SK-N-SH treated with all-trans-retinoic acid at 6 μM for 48 hours (cell line): ENCODE measurements at regions not wholly inside any gene's neighbourhood (a gene's known extent, or its start where the extent isn't known, plus 50 kb on each side); places are given as distances from the start of the nearest gene placed in this dataset.
"Not testable (repeated sequence)": the region's sequence is repeated elsewhere in the genome, so short reads cannot be mapped to it uniquely, and the experiment has no call there.

Experiments used
- ATAC-seq: fragments of 200-7000 bp; cut with Tn5 transposase; 3 replicates; pipeline ENCODE4 v1.9.1; 2020; ENCODE audit warnings: mild to moderate bottlenecking, moderate library complexity
- BACH2 ChIP-seq: fragments of 250-450 bp; sonication (Bioruptor Pico); IDR thresholded peaks from 2 replicates; pipeline ENCODE4 v1.9.0; 2021; ENCODE audit warnings: mild to moderate bottlenecking, borderline replicate concordance
- CREB5 ChIP-seq: fragments of 250-450 bp; sonication (Bioruptor Pico); IDR thresholded peaks from 2 replicates; pipeline ENCODE4 v1.5.1; 2020; ENCODE audit warnings: low read depth, mild to moderate bottlenecking, moderate library complexity
- CSDC2 ChIP-seq: fragments of 250-450 bp; sonication (Bioruptor Pico); IDR thresholded peaks from 2 replicates; pipeline ENCODE4 v1.5.0; 2020; ENCODE audit warnings: mild to moderate bottlenecking, moderate library complexity
- CSRNP3 ChIP-seq: fragments of 250-450 bp; sonication (Bioruptor Pico); IDR thresholded peaks from 2 replicates; pipeline ENCODE4 v1.5.1; 2021; ENCODE audit warnings: mild to moderate bottlenecking, moderate library complexity
- GLIS3 ChIP-seq: fragments of 250-450 bp; sonication (Bioruptor Pico); IDR thresholded peaks from 2 replicates; pipeline ENCODE4 v1.5.0; 2020; ENCODE audit warnings: mild to moderate bottlenecking, moderate library complexity
- ISL1 ChIP-seq: fragments of 250-450 bp; sonication (Bioruptor Pico); IDR thresholded peaks from 2 replicates; pipeline ENCODE4 v2.1.2; 2022; ENCODE audit warnings: mild to moderate bottlenecking, moderate library complexity
- OSR1 ChIP-seq: fragments of 250-450 bp; sonication (Bioruptor Pico); IDR thresholded peaks from 2 replicates; pipeline ENCODE4 v1.8.0; 2022; ENCODE audit warnings: moderate library complexity, mild to moderate bottlenecking, inconsistent platforms
- PATZ1 ChIP-seq: fragments of 250-450 bp; sonication (Bioruptor Pico); IDR thresholded peaks from 2 replicates; pipeline ENCODE4 v1.8.0; 2020; ENCODE audit warnings: mild to moderate bottlenecking, moderate library complexity, borderline replicate concordance
- POU6F1 ChIP-seq: fragments of 250-450 bp; sonication (Bioruptor Pico); IDR thresholded peaks from 2 replicates; pipeline ENCODE4 v1.8.0; 2021; ENCODE audit warnings: low read depth, mild to moderate bottlenecking, moderate library complexity, borderline replicate concordance
- PPARA ChIP-seq: fragments of 250-450 bp; sonication (Bioruptor Pico); IDR thresholded peaks from 2 replicates; pipeline ENCODE4 v1.5.0; 2020; ENCODE audit warnings: mild to moderate bottlenecking, borderline replicate concordance
- RARB ChIP-seq: fragments of 250-450 bp; sonication (Bioruptor Pico); IDR thresholded peaks from 2 replicates; pipeline ENCODE4 v1.8.0; 2021; ENCODE audit warnings: mild to moderate bottlenecking, moderate library complexity
- SNAI2 ChIP-seq: fragments of 250-450 bp; sonication (Bioruptor Pico); IDR thresholded peaks from 2 replicates; pipeline ENCODE4 v1.5.0; 2020; ENCODE audit warnings: mild to moderate bottlenecking, moderate library complexity
- TOX ChIP-seq: fragments of 250-450 bp; sonication (Bioruptor Pico); IDR thresholded peaks from 2 replicates; pipeline ENCODE4 v1.8.0; 2021; ENCODE audit warnings: mild to moderate bottlenecking, moderate library complexity, borderline replicate concordance
- TSHZ2 ChIP-seq: fragments of 250-450 bp; sonication (Bioruptor Pico); IDR thresholded peaks from 2 replicates; pipeline ENCODE4 v1.5.0; 2020; ENCODE audit warnings: mild to moderate bottlenecking, moderate library complexity
- ZC3H10 ChIP-seq: fragments of 250-450 bp; sonication (Bioruptor Pico); IDR thresholded peaks from 2 replicates; pipeline ENCODE4 v1.5.1; 2021; ENCODE audit warnings: mild to moderate bottlenecking, moderate library complexity
- ZFP3 ChIP-seq: fragments of 250-450 bp; sonication (Bioruptor Pico); IDR thresholded peaks from 2 replicates; pipeline ENCODE4 v1.5.0; 2020; ENCODE audit warnings: mild to moderate bottlenecking, moderate library complexity
- ZFP30 ChIP-seq: fragments of 450-650 bp; formaldehyde crosslinking; IDR thresholded peaks from 2 replicates; pipeline ENCODE4 v1.5.0; 2022; ENCODE audit warnings: mild to moderate bottlenecking, moderate library complexity
- ZNF565 ChIP-seq: fragments of 450-650 bp; formaldehyde crosslinking; conservative IDR thresholded peaks from 2 replicates; pipeline ENCODE4 v1.5.0; 2020; ENCODE audit warnings: low read depth, mild to moderate bottlenecking, moderate library complexity
- ZNF70 ChIP-seq: fragments of 450-650 bp; formaldehyde crosslinking; IDR thresholded peaks from 2 replicates; pipeline ENCODE4 v1.5.0; 2020; ENCODE audit warnings: mild to moderate bottlenecking, moderate library complexity
- ZNF8 ChIP-seq: fragments of 450-650 bp; formaldehyde crosslinking; IDR thresholded peaks from 2 replicates; pipeline ENCODE4 v1.5.0; 2020; ENCODE audit warnings: mild to moderate bottlenecking, moderate library complexity

GRCh38 chrX:121374471-121374870 lies 327.1 kb downstream of the GLUD2 start:
- TF ChIP-seq ISL1, result no peak
- no peak for ATAC-seq

GRCh38 chrX:121381915-121382314 lies 334.5 kb downstream of the GLUD2 start:
- ATAC-seq, result not testable (repeated sequence)

GRCh38 chrX:121389976-121390714 lies 342.7 kb downstream of the GLUD2 start:
- no peak for ATAC-seq
- no peak for TF ChIP-seq CSDC2 (CRISPR knock-in tag)
- no peak for TF ChIP-seq TOX (CRISPR knock-in tag)
- no peak for TF ChIP-seq RARB (CRISPR knock-in tag)
- TF ChIP-seq BACH2, result no peak
- TF ChIP-seq POU6F1 (CRISPR knock-in tag), result no peak
- no peak for TF ChIP-seq ZC3H10 (CRISPR knock-in tag)
- no peak for TF ChIP-seq OSR1
- TF ChIP-seq ZNF565, result no peak
- TF ChIP-seq PATZ1, result no peak

GRCh38 chrX:121405826-121406225 lies 358.4 kb downstream of the GLUD2 start:
- no peak for ATAC-seq
- TF ChIP-seq TOX (CRISPR knock-in tag) (no peak), ZFP3 (CRISPR knock-in tag) (no peak), RARB (CRISPR knock-in tag) (no peak), BACH2 (no peak), GLIS3 (CRISPR knock-in tag) (no peak), ZNF70 (CRISPR knock-in tag) (no peak), POU6F1 (CRISPR knock-in tag) (no peak), ZNF8 (CRISPR knock-in tag) (no peak), CSDC2 (CRISPR knock-in tag) (no peak)

GRCh38 chrX:121407627-121408026 lies 360.2 kb downstream of the GLUD2 start:
- ATAC-seq, result no peak
- TF ChIP-seq ZFP30 (CRISPR knock-in tag), result no peak
- TF ChIP-seq CSDC2 (CRISPR knock-in tag), result no peak
- TF ChIP-seq ZFP3 (CRISPR knock-in tag), result no peak
- no peak for TF ChIP-seq GLIS3 (CRISPR knock-in tag)
- no peak for TF ChIP-seq OSR1
- no peak for TF ChIP-seq PPARA (CRISPR knock-in tag)
- TF ChIP-seq POU6F1 (CRISPR knock-in tag), result no peak
- TF ChIP-seq CREB5 (CRISPR knock-in tag), result no peak
- TF ChIP-seq ZNF565, result no peak
- no peak for TF ChIP-seq RARB (CRISPR knock-in tag)
- TF ChIP-seq ZC3H10 (CRISPR knock-in tag), result no peak
- TF ChIP-seq ZNF8 (CRISPR knock-in tag), result no peak
- TF ChIP-seq CSRNP3 (CRISPR knock-in tag), result no peak
- no peak for TF ChIP-seq TSHZ2 (CRISPR knock-in tag)
- TF ChIP-seq BACH2, result no peak
- TF ChIP-seq SNAI2 (CRISPR knock-in tag), result no peak
